ENCODE measurements at regions not wholly inside any gene's neighbourhood (a gene's known extent, or its start where the extent isn't known, plus 50 kb on each side); places are given as distances from the start of the nearest gene placed in this dataset.

- TF ChIP-seq CTCF (conservative IDR thresholded peaks at IDR 0.05; ENCODE audit: low read length) (no peak), EZH2phosphoT487 (IDR thresholded peaks at IDR 0.05; ENCODE audit: borderline replicate concordance, low read depth, low read length) (no peak)
These were observed 67.9 kb upstream of the SEPTIN5 start for GRCh38 chr22:19646383-19646782.

Measured in OCI-LY7 (cell line).